C1 segment of cervical spinal cord (tissue), 14 donors: ENCODE measurements at regions not wholly inside any gene's neighbourhood (a gene's known extent, or its start where the extent isn't known, plus 50 kb on each side); places are given as distances from the start of the nearest gene placed in this dataset.

Source experiments
- DNase-seq, 14 donors: peaks; one replicate each; lab custom pipeline; 2025; lab: John Stamatoyannopoulos, UW

GRCh38 chr13:34002141-34002540 is 184.2 kb downstream of the RFC3 start:
- DNase-seq = no peak

DNA sequence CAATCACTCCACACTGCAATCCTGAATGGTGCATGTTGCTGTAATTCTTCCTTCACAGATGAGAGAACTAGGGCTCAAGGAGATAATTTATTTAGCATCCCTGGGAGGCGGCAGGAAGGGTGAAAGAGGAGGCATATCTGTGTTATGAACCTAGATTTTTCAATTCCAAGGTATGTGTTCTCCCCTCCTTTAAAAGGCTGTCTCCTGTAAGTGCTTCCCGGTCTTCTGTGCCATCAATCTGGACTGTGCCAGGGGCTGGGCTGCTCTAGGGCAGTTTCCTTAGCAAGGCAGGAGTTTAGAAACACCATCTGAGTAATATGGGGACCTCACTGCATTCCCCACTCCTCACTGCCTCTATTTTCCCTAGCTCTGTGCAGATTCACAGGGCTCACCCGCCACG is 185.0 kb downstream of the RFC3 start:
- no peak for DNase-seq

GRCh38 chr13:34003656-34004055 is 185.7 kb downstream of the RFC3 start:
- DNase-seq = no peak

- DNase-seq = no peak
These were observed 186.7 kb downstream of the RFC3 start for GRCh38 chr13:34004676-34005075.

GRCh38 chr13:34006011-34006410 is 188.1 kb downstream of the RFC3 start:
- no peak for DNase-seq

DNA sequence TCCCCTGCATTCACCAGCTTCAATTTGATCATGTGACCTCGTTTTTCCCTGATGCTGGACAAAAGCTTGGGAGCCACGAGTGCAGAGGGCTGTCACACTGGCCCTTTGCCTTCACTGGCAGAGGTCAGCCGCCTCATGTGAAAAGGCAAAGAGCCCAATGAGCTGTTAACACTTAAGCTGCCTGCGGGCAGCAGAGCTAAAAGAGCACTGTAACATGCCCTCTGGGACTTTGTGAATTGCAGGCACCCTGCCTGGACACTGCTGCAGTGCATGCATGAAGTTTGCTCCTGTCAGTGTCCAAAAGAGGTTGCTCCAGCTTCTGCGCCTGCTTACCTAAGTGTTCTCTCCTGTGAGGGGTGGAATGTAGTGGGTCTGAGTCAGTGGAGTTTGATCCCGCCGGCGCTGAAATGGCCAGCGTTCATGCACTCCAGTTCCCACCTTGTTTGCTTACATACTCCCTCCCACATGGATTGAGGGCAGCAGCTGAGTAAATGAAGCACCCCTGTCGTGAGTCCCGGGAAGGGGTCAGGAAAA is 193.7 kb downstream of the RFC3 start:
- DNase-seq = no peak

DNA sequence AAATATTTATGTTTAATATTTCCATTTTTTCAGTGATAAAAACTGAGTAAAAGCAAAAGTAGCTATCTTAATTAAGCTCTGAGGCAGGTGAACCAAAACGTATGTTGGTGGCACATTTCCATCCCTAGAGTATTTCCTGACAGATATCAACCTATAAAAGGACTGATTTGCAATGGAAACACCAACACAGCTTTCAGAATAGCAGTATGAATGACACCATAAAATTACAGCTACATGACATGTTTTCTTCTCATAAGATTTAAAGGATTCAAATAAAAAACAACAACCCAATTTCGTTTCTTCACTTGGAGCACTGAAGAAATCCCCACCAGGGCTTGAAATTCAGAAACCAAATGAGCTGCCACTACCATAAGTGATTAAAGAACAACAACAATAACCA is 194.4 kb downstream of the RFC3 start:
- DNase-seq = no peak

DNA sequence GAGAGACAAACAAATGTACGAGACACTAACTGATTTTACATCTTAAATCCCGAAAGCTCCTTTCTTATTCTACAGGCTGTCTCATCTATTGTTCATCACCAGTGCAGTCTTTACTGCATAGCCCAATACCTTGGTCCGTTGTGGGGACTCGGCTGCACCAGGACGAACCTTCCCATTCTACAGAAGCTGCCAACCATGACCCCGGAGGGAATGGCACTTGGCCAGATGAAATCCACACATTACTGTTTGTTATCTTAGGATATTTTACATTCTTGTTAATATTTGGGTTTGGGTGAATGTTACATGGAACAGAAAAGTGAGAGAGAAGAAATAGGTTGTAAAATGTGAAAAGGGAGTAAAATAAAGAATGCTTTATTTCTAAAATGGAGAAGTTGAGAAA is 195.1 kb downstream of the RFC3 start:
- DNase-seq = no peak

- DNase-seq = no peak
These were observed 199.3 kb downstream of the RFC3 start for GRCh38 chr13:34017231-34017630.

GRCh38 chr13:34019870-34020269 is 201.9 kb downstream of the RFC3 start:
- no peak for DNase-seq

DNA sequence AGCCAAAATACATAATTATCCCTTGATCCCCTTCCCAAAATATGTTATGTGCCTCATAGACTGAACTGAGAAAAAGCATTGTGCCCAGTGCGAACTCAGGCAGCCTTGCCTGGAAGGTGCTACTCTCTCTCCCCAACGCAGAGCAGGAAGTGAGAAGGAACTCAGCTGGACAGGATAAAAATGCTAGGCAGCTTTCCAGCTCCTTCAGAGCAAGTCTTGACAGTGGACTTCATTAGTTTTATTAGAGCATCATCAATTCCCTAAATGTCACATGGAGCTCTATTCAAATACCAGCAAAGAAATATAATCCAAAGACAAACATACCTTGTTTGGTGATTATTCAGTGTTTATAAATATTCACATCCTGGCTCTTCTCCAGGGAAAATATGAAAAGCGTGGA is 202.4 kb downstream of the RFC3 start:
- no peak for DNase-seq

GRCh38 chr13:34021619-34022018 is 203.7 kb downstream of the RFC3 start:
- DNase-seq = no peak

GRCh38 chr13:34025746-34026145 is 207.8 kb downstream of the RFC3 start:
- DNase-seq = no peak

DNA sequence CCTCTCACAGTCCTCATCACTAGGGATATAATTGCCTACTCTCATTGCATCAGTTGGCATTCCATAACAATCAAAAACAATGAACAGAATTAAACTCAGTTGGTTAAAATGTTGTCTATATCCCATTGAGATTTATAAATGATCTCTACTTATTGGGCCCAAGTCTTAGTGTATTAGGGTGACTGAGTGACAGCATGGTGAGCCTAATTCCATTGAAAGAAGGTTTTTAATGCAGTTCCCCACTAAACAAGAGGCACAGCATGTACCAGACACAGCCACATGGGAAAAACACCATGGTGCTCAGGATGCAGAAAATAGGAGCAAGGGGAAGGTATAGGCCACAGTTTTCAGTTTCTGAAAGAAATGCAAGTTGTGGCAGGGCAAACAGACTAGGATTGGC is 208.4 kb downstream of the RFC3 start:
- no peak for DNase-seq

- DNase-seq = no peak
These were observed 210.8 kb downstream of the RFC3 start for GRCh38 chr13:34028496-34029442.

- DNase-seq = no peak
These were observed 212.8 kb downstream of the RFC3 start for GRCh38 chr13:34030782-34031181.

DNA sequence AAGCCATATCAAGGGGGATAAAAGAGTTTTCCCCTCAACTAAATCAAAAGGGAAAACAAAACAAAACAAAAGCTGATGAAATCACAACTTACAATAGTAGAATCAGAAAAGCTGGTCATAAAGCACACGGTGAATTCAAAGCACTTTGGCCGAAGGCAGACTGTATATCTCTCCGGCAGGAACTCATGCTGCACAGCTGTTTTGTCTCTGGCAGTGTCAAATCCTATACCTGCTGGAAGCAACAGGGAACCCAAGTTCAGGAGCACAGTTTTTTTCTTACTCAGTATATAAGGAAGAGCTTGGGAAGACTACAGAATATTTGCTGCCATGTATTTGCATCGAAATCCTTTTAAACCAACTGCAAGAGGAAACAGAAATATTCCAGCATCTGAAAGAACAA is 213.7 kb downstream of the RFC3 start:
- no peak for DNase-seq

DNA sequence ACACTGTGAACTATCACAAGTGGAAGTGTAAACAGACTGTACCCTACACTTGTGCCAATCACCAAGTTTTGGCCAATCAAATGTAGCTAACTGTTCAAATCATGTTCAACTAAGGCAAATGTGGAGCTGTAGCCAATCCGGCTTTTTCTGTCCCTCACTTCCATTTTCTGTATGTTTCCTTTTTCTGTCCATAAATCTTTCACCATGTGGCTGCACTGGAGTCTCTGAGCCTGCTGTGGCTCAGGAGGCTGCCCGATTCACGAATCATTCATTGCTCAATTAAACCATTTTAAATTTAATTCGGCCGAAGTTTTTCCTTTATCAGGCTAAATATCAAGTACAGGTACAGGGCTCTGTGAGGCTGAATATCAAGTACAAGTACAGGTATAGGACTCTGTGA is 216.5 kb downstream of the RFC3 start:
- no peak for DNase-seq

- no peak for DNase-seq
These were observed 217.2 kb downstream of the RFC3 start for GRCh38 chr13:34035178-34035577.

DNA sequence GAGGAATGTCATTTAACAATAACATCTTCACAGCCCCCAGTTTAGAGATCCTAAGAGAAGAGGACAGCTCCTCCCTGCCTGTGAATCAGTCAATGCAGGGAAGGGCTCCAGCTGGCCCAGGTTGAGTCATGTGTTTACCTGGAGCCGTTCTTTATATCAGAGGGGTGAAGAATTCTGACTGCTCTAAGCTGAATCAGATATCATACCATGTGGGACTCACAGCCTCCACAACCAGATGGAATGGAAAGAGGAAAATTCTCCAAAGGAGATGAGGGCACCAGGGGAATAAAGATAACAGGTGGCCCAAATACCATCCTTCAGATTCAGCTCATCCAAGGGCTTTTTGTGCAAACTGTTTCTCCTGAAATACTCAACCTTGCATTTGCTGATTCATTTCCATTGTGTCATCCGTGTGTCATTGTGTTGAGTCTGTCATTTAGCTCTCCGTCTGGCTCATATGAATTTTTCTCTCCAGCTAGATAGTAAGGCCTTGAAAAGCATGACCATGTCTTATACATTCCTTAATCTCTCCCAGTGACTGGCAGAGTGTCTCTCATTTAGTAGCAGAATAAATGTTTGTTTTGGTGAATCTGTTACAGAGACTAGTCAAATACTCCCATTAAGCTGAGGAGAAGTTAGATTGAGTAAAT is 217.9 kb downstream of the RFC3 start:
- no peak for DNase-seq

DNA sequence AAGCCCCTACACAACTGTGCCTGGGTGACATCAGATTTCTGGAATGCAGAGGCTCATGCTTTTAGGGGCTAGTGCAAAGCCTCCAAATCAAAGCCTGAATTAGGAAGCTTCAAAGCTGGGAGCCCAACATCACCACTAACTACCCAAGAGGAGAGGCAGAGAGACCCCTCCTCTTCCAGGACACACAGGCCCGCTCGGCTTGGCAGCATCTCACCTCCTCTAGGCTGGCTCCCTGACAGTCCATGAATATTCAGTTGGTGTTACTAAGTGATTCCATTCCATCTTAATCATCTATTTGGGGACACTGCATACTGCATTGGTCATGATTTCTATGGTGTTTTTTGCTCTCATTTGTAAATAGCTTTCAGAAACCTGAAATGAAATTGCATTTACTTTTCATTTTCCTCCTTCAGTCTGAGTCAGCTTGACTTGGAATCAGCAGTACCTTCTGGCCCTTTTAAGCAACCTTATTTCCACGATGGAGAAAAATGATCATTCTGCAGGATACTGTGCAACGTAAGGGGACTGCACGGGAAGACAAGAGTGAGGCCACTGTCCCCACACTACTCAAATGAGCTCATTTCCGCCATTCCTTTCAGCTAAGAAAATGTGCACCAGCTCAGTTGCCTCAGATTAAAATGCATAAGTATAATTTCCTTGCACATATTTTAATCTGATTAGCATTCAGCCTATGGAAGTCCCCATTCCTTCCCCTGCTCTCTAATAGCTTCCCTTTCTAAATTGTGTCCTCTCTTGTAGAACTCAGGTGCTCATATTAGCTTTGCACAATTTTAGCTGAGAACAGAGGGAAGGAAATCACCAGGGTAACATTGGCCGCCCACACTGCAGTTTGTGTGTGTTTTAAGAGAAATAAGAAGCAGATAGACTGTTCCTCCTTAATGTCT is 219.9 kb downstream of the RFC3 start:
- DNase-seq = peak in 1 of 14 donors; percentile 3
